ENCODE measurements at regions not wholly inside any gene's neighbourhood (a gene's known extent, or its start where the extent isn't known, plus 50 kb on each side); places are given as distances from the start of the nearest gene placed in this dataset.
"Not testable (repeated sequence)": the region's sequence is repeated elsewhere in the genome, so short reads cannot be mapped to it uniquely, and the experiment has no call there.

DNA sequence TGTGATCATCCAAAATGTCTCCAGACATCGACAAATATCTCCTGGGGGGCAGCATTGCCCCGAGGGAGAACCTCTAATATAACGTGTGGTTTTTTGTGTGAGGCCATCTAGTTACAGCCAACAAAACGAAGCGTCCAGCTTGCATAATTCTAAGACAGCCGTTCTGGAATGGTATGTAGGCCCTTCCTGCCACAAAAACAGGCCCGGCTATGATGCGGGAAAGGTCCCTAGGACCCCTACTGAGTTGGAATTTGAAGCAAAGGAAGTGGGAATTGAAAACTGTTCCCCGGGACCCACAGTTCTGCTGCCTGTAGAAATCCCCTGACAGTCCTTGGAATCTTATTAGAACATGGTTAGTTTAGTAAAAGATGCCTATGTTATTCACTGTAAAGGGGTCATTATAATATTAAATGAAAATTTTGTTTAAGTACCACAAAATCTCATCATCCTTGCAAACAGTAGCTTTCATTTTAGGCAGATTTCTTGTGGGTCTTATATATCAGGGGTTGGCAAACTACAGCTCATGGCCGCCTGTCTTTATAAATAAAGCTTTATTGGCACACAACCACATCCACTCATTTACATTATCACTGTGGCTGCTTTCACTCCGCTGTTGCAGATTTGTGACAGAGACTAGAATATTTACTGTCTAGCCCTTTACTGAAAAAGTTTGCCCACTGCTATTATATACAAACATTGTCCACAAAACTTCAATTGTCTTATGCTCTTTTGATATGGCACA is 70.7 kb downstream of the MSX2 start:
- no peak for DNase-seq (ENCODE audit: low read depth in 2 of 2)

DNA sequence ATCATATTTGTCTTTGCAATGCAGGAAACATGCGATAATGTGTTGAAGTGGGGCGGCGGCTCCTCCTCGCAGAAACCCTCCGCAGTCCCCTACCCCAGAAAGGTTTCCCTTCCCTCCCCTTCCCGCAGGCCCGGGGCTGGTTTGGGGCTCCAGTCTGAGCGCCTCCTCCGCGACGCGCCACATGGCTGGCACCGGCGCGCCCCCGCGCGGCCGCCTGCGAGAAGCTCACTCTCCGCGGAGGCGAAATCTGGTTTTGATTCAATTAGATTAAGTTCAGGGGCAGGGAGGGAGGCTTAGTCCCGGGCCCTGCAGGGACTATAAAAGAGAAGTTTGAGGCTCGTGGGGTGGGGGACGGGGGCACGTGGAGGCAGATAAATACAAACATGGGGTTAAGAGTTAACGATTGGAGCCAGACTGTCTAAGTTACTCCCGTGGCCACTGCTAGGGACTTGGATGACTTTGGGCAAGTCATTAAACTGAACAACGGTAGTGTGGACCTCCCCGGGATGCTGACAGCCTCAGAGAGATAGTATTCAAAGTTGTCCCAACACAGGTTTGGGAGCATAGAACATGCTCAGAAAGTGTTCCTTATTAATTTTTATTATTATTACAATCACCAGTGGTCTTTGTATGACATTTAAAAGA is 69.4 kb downstream of the MSX2 start:
- peak in 1 of 2 donors; percentile 2 for DNase-seq (ENCODE audit: low read depth in 2 of 2)

DNA sequence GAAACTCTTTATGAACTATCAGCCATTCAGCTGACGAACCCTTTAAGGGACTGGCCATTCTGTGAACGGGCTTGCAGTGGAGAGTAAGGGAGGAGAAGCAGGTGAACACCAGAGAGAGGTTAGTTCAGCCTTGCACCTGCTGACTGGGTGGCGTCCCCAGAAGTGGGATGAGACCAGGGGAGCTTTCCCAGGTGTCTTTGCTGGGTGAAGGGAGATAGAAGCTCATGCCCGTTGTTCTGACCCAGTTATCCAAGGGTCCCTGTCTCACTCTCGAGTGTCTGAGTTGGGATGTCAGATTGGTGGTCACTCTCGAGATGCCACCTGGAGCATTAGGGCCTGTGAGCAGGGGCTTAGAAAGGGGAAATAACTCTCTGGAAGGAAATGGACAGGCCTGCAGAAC is 68.7 kb downstream of the MSX2 start:
- no peak for DNase-seq (ENCODE audit: low read depth in 2 of 2)

DNA sequence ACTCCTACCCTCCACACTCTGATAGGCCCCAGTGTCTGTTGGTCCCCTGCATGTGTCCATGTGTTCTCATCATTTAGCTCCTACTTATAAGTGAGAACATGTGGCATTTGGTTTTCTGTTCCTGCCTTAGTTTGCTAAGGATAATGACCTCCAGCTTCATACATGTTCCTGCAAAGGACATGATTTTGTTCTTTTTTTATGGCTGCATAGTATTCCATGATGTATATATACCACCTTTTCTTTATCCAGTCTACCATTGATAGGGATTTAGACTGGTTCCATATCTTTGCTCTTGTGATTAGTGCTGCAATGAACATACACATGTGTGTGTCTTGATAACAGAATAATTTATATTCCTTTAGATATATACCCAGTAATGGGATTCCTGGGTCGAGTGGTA is 67.9 kb downstream of the MSX2 start:
- DNase-seq (ENCODE audit: low read depth in 2 of 2): not testable (repeated sequence)

DNA sequence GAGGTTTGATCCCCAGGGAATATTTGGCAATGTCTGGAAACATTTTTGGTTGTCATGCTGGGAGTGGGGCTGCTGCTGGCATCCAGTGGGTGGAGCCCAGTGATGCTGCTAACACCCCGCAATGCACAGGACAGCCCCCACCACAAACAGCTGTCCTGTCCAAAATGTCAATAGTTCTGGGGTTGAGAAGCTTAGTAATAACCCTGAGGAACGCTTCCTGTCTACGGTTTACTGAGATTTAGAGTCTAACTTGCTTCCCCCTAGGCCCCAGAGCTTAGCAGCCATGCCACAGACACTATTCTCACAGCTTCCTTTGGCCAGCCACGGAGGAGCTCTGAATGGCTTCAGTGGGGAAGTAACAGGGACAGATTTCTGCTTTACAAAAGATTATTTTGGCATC is 66.5 kb downstream of the MSX2 start:
- no peak for DNase-seq (ENCODE audit: low read depth in 2 of 2)

DNA sequence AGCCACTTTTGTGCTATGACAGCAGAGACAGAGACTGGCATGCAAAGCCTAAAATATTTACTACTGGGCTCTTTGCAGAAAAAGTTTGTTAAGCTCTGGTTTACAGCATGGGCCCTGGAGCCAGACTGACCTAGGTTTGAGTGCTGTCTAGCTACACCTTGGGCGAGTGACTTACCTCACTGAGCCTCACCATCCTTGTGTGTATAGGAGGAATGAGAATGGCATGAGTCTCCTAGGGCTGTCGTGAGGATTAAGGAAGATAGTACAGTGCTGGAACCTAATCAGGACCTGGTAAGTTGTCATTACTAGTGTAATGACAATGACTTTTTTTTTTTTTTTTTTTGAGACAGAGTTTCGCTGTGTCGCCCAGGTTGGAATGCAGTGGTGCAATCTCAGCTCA is 65.2 kb downstream of the MSX2 start:
- no peak for DNase-seq (ENCODE audit: low read depth in 2 of 2)

DNA sequence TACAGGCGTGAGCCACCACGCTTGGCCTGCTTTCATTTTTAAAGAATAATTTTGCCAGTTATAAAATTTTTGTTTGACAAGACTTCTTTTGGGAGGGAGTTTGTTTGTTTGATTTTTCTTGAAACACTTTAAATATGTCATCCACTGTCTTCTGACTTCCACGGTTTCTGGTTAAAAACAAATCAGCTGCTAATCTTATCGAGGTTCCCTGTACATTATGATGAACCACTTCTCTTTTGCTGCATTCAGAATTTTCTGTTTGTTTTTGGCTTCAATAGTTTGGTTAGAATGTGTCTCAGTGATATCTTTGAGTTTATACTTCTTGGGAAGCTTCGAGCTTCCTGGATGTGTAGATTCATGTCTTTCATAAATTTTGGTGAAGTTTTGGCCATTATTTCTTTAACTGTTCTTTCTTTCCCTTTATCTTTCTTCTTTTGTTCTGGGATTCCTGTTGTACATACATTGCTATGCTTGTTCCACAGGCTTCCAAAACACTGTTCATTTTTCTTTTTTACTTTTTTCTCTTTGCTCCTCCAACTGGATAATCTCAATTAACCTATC is 60.8 kb downstream of the MSX2 start:
- DNase-seq (ENCODE audit: low read depth in 2 of 2): no peak
